ENCODE measurements at regions not wholly inside any gene's neighbourhood (a gene's known extent, or its start where the extent isn't known, plus 50 kb on each side); places are given as distances from the start of the nearest gene placed in this dataset.

- TF ChIP-seq TAF1 (IDR thresholded peaks at IDR 0.05; ENCODE audit: low read depth): no peak
- no peak for TF ChIP-seq MAX (IDR thresholded peaks at IDR 0.05)
- no peak for TF ChIP-seq NFIC (IDR thresholded peaks at IDR 0.05)
- TF ChIP-seq CEBPB (IDR thresholded peaks at IDR 0.05): no peak
Observed at GRCh38 chr5:91956738-91957137, 573.6 kb upstream of the ARRDC3 start.
